ENCODE measurements at regions not wholly inside any gene's neighbourhood (a gene's known extent, or its start where the extent isn't known, plus 50 kb on each side); places are given as distances from the start of the nearest gene placed in this dataset.

- H3K4me1 ChIP-seq: no peaks in the 10 kb centered on the region
- DNase-seq (no peak), ATAC-seq (no peak)
- H3K4me3 ChIP-seq: no peak overlapping the region
- H3K27ac ChIP-seq: no peak overlapping the region
- TF ChIP-seq, protein P1, sequence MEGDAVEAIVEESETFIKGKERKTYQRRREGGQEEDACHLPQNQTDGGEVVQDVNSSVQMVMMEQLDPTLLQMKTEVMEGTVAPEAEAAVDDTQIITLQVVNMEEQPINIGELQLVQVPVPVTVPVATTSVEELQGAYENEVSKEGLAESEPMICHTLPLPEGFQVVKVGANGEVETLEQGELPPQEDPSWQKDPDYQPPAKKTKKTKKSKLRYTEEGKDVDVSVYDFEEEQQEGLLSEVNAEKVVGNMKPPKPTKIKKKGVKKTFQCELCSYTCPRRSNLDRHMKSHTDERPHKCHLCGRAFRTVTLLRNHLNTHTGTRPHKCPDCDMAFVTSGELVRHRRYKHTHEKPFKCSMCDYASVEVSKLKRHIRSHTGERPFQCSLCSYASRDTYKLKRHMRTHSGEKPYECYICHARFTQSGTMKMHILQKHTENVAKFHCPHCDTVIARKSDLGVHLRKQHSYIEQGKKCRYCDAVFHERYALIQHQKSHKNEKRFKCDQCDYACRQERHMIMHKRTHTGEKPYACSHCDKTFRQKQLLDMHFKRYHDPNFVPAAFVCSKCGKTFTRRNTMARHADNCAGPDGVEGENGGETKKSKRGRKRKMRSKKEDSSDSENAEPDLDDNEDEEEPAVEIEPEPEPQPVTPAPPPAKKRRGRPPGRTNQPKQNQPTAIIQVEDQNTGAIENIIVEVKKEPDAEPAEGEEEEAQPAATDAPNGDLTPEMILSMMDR (IDR thresholded peaks at IDR 0.05): no peak
- intact Hi-C loops (cut with DNase I): no loop called here
- H3K36me3 ChIP-seq: no peaks in the 10 kb centered on the region
- no peaks in the 10 kb centered on the region for H3K9me3 ChIP-seq
- no peaks in the 10 kb centered on the region for H3K27me3 ChIP-seq
Observed at GRCh38 chr2:114331934-114332333, 110.5 kb upstream of the DPP10 start.

GRCh38 chr2:114345246-114345645 lies 97.2 kb upstream of the DPP10 start:
- Histone ChIP-seq H3K27ac (no peak overlapping the region), H3K36me3 (no peaks in the 10 kb centered on the region), H3K4me1 (no peaks in the 10 kb centered on the region), H3K9me3 (no peaks in the 10 kb centered on the region), H3K4me3 (no peak overlapping the region), H3K27me3 (no peaks in the 10 kb centered on the region)
- TF ChIP-seq, protein P1 (IDR thresholded peaks at IDR 0.05): no peak
- intact Hi-C loops (cut with DNase I): no loop called here
- DNase-seq: no peak
- ATAC-seq: no peak

GRCh38 chr2:114346658-114347057 lies 95.8 kb upstream of the DPP10 start:
- ATAC-seq (no peak), DNase-seq (no peak)
- no peak overlapping the region for H3K4me3 ChIP-seq

GRCh38 chr2:114350186-114350725 lies 92.2 kb upstream of the DPP10 start:
- Histone ChIP-seq H3K4me1 (no peaks in the 10 kb centered on the region), H3K4me3 (no peak overlapping the region), H3K36me3 (no peaks in the 10 kb centered on the region), H3K27me3 (no peaks in the 10 kb centered on the region), H3K27ac (no peak overlapping the region), H3K9me3 (no peaks in the 10 kb centered on the region)
- intact Hi-C loops (cut with DNase I): no loop called here
- DNase-seq: no peak
- no peak for ATAC-seq
- TF ChIP-seq, protein P1 (IDR thresholded peaks at IDR 0.05): no peak

More at GRCh38 chr2:114346658-114347057, 95.8 kb upstream of the DPP10 start:
- Histone ChIP-seq H3K27ac (no peak overlapping the region), H3K4me1 (no peaks in the 10 kb centered on the region), H3K9me3 (no peaks in the 10 kb centered on the region), H3K36me3 (no peaks in the 10 kb centered on the region), H3K27me3 (no peaks in the 10 kb centered on the region)
- TF ChIP-seq, protein P1 (IDR thresholded peaks at IDR 0.05): no peak
- intact Hi-C loops (cut with DNase I): no loop called here

DNA sequence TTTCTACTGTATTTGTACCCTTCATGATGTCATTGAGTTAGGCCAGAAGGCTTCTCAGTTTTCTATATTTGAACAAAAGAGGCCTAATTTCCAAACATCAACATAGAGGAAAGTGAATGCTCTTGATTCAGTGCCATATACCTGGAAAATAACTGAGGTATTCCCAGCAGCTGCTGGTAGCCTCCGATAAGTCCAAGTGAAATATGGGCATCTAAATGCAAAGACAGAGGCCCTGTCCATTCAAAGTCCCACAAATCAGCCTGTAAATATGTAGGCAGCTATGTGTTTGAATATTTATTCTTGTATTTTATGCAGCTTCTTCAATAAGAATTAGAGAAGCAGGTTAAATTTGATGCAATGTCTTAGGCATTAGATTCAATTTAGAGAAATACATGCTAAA lies 89.5 kb upstream of the DPP10 start:
- DNase-seq (no peak), ATAC-seq (no peak)
- H3K27ac ChIP-seq: no peak overlapping the region
- no peaks in the 10 kb centered on the region for H3K27me3 ChIP-seq
- H3K4me1 ChIP-seq: no peaks in the 10 kb centered on the region
- H3K9me3 ChIP-seq: no peaks in the 10 kb centered on the region
- no peaks in the 10 kb centered on the region for H3K36me3 ChIP-seq
- H3K4me3 ChIP-seq: no peak overlapping the region
- TF ChIP-seq, protein P1 (IDR thresholded peaks at IDR 0.05): no peak
- intact Hi-C loops (cut with DNase I): no loop called here

DNA sequence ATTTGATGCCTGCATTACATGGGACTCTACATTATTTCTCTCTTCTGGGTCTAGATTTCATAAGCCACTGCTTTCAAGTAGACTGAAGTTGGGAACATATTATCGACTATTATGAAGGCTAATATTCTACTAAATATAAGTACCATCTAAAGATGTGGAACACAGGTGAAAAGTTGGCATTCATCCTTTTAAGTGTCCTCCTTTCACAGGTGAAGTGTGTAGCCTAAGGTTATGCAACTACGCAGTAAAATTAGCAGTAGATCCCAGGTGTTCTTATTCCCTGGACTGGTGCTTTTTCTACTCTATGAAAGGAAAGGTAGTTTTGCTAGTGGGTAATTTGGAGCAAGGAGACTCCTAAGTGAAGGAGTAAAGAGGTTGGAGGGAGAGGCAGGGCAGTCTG lies 88.2 kb upstream of the DPP10 start:
- no peaks in the 10 kb centered on the region for H3K9me3 ChIP-seq
- DNase-seq: no peak
- H3K27me3 ChIP-seq: no peaks in the 10 kb centered on the region
- TF ChIP-seq, protein P1 (IDR thresholded peaks at IDR 0.05): no peak
- no peak overlapping the region for H3K4me3 ChIP-seq
- H3K4me1 ChIP-seq: no peaks in the 10 kb centered on the region
- H3K27ac ChIP-seq: no peak overlapping the region
- ATAC-seq: peak; percentile 58
- intact Hi-C loops (cut with DNase I): no loop called here
- H3K36me3 ChIP-seq: no peaks in the 10 kb centered on the region
